ENCODE measurements at regions not wholly inside any gene's neighbourhood (a gene's known extent, or its start where the extent isn't known, plus 50 kb on each side); places are given as distances from the start of the nearest gene placed in this dataset.

GRCh38 chr1:56185493-56185892, 393.9 kb downstream of the PLPP3 start:
- TF ChIP-seq EP300 (IDR thresholded peaks at IDR 0.05) (no peak), RFX5 (IDR thresholded peaks at IDR 0.05) (no peak), TP53 (CRISPR knock-in tag; IDR thresholded peaks at IDR 0.05) (no peak), NR3C1 (IDR thresholded peaks at IDR 0.05) (no peak), MAX (IDR thresholded peaks at IDR 0.05) (no peak)
